Activated CD8-positive, alpha-beta T cell treated with anti-CD3 and anti-CD28 coated beads, Interleukin-2, amount 10 ng/mL, durations not matched to agents 7 days and 5 days (primary cell): ENCODE measurements at regions not wholly inside any gene's neighbourhood (a gene's known extent, or its start where the extent isn't known, plus 50 kb on each side); places are given as distances from the start of the nearest gene placed in this dataset.

Source experiments
- ATAC-seq: fragments of 150-1000 bp; cut with Tn5 transposase; one replicate; pipeline ENCODE4 v1.10.0; 2021; ENCODE audit warnings: moderate library complexity
- CTCF ChIA-PET: fragments of 350-600 bp; sonication (Branson Sonifier 250); formaldehyde crosslinking; loops from one replicate; lab custom pipeline; 2021; ENCODE audit warnings: antibody characterized with exemption; lab: Charles Lee
- POLR2A ChIA-PET: fragments of 350-600 bp; sonication (Branson Sonifier 250); formaldehyde crosslinking; loops from one replicate; lab custom pipeline; 2021; ENCODE audit warnings: antibody characterized with exemption; lab: Charles Lee
- DNase-seq: peaks from one replicate; pipeline ENCODE4 v3.0.0-alpha.2; 2020
- H3K27ac Mint-ChIP-seq: one replicate; pipeline ENCODE4 v1.8.0; 2021; ENCODE audit warnings: mild to moderate bottlenecking, mixed read lengths
- H3K27me3 Mint-ChIP-seq: one replicate; pipeline ENCODE4 v1.8.0; 2021; ENCODE audit warnings: low read depth, mixed read lengths
- H3K36me3 Mint-ChIP-seq: one replicate; pipeline ENCODE4 v1.8.0; 2021; ENCODE audit warnings: low read depth, mixed read lengths
- H3K4me1 Mint-ChIP-seq: one replicate; pipeline ENCODE4 v1.8.0; 2021; ENCODE audit warnings: low read depth, mixed read lengths
- H3K4me3 Mint-ChIP-seq: one replicate; pipeline ENCODE4 v1.8.0; 2021; ENCODE audit warnings: mild to moderate bottlenecking, mixed read lengths
- H3K9me3 Mint-ChIP-seq: one replicate; pipeline ENCODE4 v1.8.0; 2022; ENCODE audit warnings: mixed read lengths; ENCODE audit not compliant: insufficient read depth

DNA sequence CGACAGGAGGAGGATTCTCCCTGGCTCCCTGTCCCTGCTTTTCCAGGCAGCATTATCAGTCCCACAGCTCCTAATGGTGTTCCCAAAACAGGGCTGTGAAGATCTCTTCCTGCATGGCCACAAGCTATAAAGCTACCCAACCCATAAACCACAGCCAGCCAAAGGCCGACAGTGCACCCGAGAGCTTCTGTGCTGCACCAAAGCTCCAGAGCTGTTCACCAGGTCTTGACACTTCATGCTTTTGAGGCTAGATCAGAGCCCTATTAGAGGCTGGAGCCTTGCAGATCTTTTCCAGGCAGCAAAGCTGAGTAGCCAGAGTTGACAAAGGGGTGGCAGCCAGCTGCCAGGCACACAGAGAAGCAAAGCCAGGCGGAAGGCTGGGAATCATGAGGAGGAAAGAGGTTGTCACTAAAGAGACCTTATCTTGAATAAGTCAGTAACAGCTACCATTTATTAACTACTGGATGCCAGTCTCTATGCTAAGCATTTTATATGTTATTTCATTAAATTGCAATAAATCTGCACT is 180.4 kb downstream of the KATNAL1 start:
- ATAC-seq (no peak), DNase-seq (no peak)
- no peak overlapping the region for H3K27ac Mint-ChIP-seq
- ChIA-PET POLR2A (no interaction called here), CTCF (interaction anchor here (1.2 to 3.7 kb wide), 5 partner anchors 12 to 426 kb away, joined by 3 to 21 read pairs (median 6); no protein-coding TSS in a partner anchor)
- peaks cover 6% of the 10 kb centered on the region for H3K4me1 Mint-ChIP-seq
- H3K9me3 Mint-ChIP-seq, result no peaks in the 10 kb centered on the region
- H3K4me3 Mint-ChIP-seq, result no peak overlapping the region
- no peaks in the 10 kb centered on the region for H3K36me3 Mint-ChIP-seq
- no peaks in the 10 kb centered on the region for H3K27me3 Mint-ChIP-seq

GRCh38 chr13:30125422-30126073 is 181.8 kb downstream of the KATNAL1 start:
- H3K9me3 Mint-ChIP-seq, result no peaks in the 10 kb centered on the region
- no peak overlapping the region for H3K27ac Mint-ChIP-seq
- ATAC-seq, result no peak
- CTCF ChIA-PET, result interaction anchor here (1.2 to 3.7 kb wide), 4 partner anchors 11 to 427 kb away, joined by 3 to 21 read pairs (median 12); no protein-coding TSS in a partner anchor
- H3K36me3 Mint-ChIP-seq, result no peaks in the 10 kb centered on the region
- H3K27me3 Mint-ChIP-seq, result no peaks in the 10 kb centered on the region
- POLR2A ChIA-PET, result interaction anchor here (0.6 kb wide), 1 partner anchor 1311 kb away, joined by 3 read pairs; no protein-coding TSS in a partner anchor
- no peak for DNase-seq
- peaks cover 21% of the 10 kb centered on the region for H3K4me1 Mint-ChIP-seq
- no peak overlapping the region for H3K4me3 Mint-ChIP-seq

DNA sequence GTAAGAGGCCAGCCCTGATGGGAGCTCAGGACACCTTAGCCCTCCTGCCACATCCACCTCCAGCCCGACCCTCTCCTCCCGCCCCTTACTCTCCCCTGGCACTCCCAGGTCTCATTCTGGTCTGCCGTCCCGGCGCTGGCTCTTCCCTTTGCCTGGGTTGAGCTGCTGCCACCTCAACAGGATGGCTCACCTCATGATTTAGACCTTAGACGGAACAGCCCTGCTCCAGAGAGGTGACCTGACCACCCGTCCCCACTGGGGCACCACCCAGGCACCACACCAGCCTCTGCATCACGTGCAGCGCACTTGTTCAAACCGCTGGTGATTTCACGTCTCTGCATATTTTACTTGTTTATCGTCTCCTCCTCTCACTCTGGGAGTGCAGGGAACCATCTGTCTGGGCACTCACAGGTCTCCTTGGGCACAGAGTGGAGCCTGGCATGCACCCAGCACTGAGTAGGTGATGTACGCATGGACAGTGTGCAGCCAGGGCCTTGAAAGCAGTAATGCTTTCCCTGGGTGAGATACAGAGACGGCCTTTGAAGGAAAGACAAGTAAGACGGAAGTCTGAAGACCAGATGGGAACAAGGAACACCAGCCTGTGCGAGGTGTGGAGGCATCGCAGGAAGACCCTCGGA is 183.1 kb downstream of the KATNAL1 start:
- no peaks in the 10 kb centered on the region for H3K36me3 Mint-ChIP-seq
- DNase-seq (no peak), ATAC-seq (no peak)
- ChIA-PET POLR2A (no interaction called here), CTCF (interaction anchor here (2.5 to 5.8 kb wide), 2 partner anchors 8 to 10 kb away, joined by 8 to 71 read pairs; no protein-coding TSS in a partner anchor)
- no peaks in the 10 kb centered on the region for H3K9me3 Mint-ChIP-seq
- H3K27me3 Mint-ChIP-seq, result no peaks in the 10 kb centered on the region
- peaks cover 34% of the 10 kb centered on the region for H3K4me1 Mint-ChIP-seq
- H3K4me3 Mint-ChIP-seq, result no peak overlapping the region
- H3K27ac Mint-ChIP-seq, result no peak overlapping the region

- no peak for DNase-seq
- Mint-ChIP-seq H3K4me1 (peaks cover 39% of the 10 kb centered on the region), H3K4me3 (no peak overlapping the region), H3K36me3 (no peaks in the 10 kb centered on the region), H3K27me3 (no peaks in the 10 kb centered on the region), H3K27ac (no peak overlapping the region), H3K9me3 (no peaks in the 10 kb centered on the region)
- ChIA-PET CTCF (interaction anchor here (0.9 to 5.8 kb wide), 3 partner anchors 8 to 13 kb away, joined by 3 to 71 read pairs (median 8); no protein-coding TSS in a partner anchor), POLR2A (no interaction called here)
- no peak for ATAC-seq
These were observed 183.8 kb downstream of the KATNAL1 start for GRCh38 chr13:30123575-30123974.

DNA sequence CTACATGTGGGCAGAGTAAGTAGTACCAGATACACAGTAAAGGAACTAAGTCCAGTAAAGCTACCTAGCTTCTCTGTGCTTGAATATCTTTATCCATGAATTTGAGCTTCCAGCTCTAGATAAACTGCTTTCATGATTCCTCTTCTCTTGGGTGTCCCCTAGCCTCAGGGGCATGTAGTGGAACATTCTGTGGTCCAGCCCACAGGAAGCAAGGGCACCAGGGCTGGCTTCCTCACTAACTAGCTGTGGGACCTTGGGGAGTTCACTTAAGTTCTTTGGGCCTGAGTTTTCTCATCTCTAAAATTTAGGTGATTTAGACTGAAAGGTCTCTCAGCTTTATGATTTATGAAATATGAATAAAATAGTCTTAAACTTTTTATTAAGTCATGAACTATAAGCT is 185.7 kb downstream of the KATNAL1 start:
- Mint-ChIP-seq H3K4me1 (peaks cover 44% of the 10 kb centered on the region), H3K4me3 (no peak overlapping the region), H3K27me3 (no peaks in the 10 kb centered on the region), H3K27ac (no peak overlapping the region), H3K9me3 (no peaks in the 10 kb centered on the region), H3K36me3 (no peaks in the 10 kb centered on the region)
- ATAC-seq (peak; percentile 62), DNase-seq (peak; percentile 48)
- ChIA-PET POLR2A (interaction anchor here (0.6 to 1.1 kb wide), 2 partner anchors 13 to 27 kb away, joined by 3 read pairs; no protein-coding TSS in a partner anchor), CTCF (interaction anchor here (1.2 to 5.8 kb wide), 7 partner anchors 9 to 350 kb away, joined by 3 to 71 read pairs (median 6); no protein-coding TSS in a partner anchor)

DNA sequence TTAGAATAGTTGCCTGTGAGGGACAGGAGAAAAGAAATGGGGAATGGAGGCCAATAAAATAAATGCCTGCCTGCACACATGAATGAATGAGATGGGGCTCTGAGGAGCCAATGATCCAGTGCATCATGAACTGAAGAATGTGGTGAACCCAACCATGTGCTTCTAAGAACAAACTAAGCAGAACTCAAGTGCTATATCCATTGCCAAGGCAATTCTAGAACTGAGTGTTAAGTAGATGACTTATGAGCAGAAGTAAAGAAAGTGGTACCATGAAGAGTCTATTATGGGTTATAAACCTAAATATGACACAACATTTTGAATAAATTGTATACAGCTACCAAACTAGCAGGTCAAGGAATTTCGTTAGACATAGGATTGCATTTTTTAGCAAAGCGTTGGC is 186.1 kb downstream of the KATNAL1 start:
- no peak overlapping the region for H3K4me3 Mint-ChIP-seq
- H3K4me1 Mint-ChIP-seq, result peaks cover 44% of the 10 kb centered on the region
- no peak for ATAC-seq
- no peak for DNase-seq
- H3K9me3 Mint-ChIP-seq, result no peaks in the 10 kb centered on the region
- no peaks in the 10 kb centered on the region for H3K36me3 Mint-ChIP-seq
- H3K27me3 Mint-ChIP-seq, result peaks cover under 1% of the 10 kb centered on the region
- CTCF ChIA-PET, result interaction anchor here (1.2 to 5.8 kb wide), 7 partner anchors 9 to 350 kb away, joined by 3 to 71 read pairs (median 6); no protein-coding TSS in a partner anchor
- no peak overlapping the region for H3K27ac Mint-ChIP-seq
- POLR2A ChIA-PET, result interaction anchor here (0.6 to 1.1 kb wide), 2 partner anchors 13 to 27 kb away, joined by 3 read pairs; no protein-coding TSS in a partner anchor

DNA sequence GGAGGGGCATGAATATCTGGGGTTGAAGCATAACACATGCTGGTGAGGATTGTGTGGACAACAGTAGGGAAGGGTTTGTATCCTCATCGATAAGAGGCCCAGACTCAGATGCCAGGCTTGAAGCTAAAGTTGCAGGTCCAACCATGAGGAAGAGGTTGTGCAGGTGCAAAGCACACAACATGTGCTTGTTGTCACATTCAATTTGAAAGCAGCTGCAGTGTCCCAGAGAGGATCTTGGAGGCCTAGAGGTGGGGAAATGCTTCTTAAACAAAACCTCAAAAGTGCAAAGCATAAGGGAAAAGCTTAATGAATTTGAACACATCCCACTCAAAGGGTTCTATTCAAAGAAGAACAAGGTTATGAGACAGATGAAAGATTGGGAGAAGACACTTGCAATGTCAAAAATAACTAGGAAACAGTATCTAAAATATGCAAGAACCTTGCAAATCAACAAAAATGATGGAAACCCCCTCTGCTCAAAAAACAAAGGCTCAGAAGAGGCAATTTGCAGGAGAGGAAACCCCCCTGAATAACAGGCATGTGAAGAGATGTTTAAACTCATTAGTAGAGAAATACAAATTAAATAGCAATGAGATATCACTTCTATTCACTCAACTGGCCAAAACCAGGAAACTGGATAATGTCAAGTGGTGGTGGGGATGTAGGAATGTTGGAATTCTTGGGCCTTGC is 187.1 kb downstream of the KATNAL1 start:
- ChIA-PET CTCF (interaction anchor here (1.1 to 5.8 kb wide), 6 partner anchors 12 to 349 kb away, joined by 3 to 71 read pairs (median 5); partner anchors contain the start of gene UBL3), POLR2A (interaction anchor here (1.0 kb wide), 1 partner anchor 498 kb away, joined by 3 read pairs; the partner anchor contains the start of gene USPL1)
- DNase-seq, result no peak
- no peak overlapping the region for H3K4me3 Mint-ChIP-seq
- ATAC-seq, result no peak
- H3K9me3 Mint-ChIP-seq, result no peaks in the 10 kb centered on the region
- peak overlapping the region; percentile 59 for H3K27ac Mint-ChIP-seq
- no peaks in the 10 kb centered on the region for H3K36me3 Mint-ChIP-seq
- H3K27me3 Mint-ChIP-seq, result peaks cover 3% of the 10 kb centered on the region
- H3K4me1 Mint-ChIP-seq, result peaks cover 44% of the 10 kb centered on the region

DNA sequence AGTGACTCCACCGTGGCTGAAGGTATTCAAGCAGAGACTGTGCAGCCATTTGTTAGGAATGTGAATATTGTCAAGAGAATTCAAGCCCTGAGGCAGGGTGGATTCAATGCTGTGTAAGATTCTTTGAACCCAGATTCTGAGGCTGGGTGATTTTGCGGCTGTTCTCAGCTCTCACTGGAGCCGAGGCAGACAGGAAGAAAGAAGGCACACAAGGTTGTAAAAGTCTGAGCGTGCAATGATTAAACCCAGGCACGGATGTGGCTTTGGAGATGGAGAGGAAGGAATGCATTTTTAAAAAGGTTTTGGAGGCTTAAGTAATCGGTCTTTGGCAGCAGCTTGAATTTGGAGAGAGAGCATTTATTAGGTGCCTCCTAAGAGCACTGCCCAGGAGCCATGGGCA is 187.9 kb downstream of the KATNAL1 start:
- Mint-ChIP-seq H3K4me3 (peak overlapping the region; percentile 26), H3K9me3 (no peaks in the 10 kb centered on the region), H3K27me3 (peaks cover 3% of the 10 kb centered on the region), H3K27ac (peak overlapping the region; percentile 59), H3K36me3 (no peaks in the 10 kb centered on the region), H3K4me1 (peaks cover 48% of the 10 kb centered on the region)
- ATAC-seq (peak; percentile 35), DNase-seq (peak; percentile 70)
- ChIA-PET POLR2A (interaction anchor here (0.6 to 1.0 kb wide), 3 partner anchors 85 to 499 kb away, joined by 3 to 4 read pairs (median 3); partner anchors contain the start of genes HMGB1 and USPL1), CTCF (interaction anchor here (0.8 to 5.8 kb wide), 6 partner anchors 12 to 349 kb away, joined by 3 to 71 read pairs (median 5); partner anchors contain the start of gene UBL3)

- CTCF ChIA-PET, result interaction anchor here (1.1 to 9.9 kb wide), 10 partner anchors 17 to 354 kb away, joined by 4 to 271 read pairs (median 45); partner anchors contain the start of genes KATNAL1 and UBL3
- H3K27ac Mint-ChIP-seq, result no peak overlapping the region
- no peak overlapping the region for H3K4me3 Mint-ChIP-seq
- H3K4me1 Mint-ChIP-seq, result peaks cover 55% of the 10 kb centered on the region
- no peak for ATAC-seq
- peaks cover 8% of the 10 kb centered on the region for H3K27me3 Mint-ChIP-seq
- no peaks in the 10 kb centered on the region for H3K9me3 Mint-ChIP-seq
- POLR2A ChIA-PET, result interaction anchor here (1.2 kb wide), 1 partner anchor 16 kb away, joined by 3 read pairs; no protein-coding TSS in a partner anchor
- H3K36me3 Mint-ChIP-seq, result no peaks in the 10 kb centered on the region
- DNase-seq, result no peak
These were observed 191.0 kb downstream of the KATNAL1 start for GRCh38 chr13:30116379-30116778.

- Mint-ChIP-seq H3K4me3 (peak overlapping the region; percentile 70), H3K9me3 (no peaks in the 10 kb centered on the region), H3K27me3 (peaks cover 8% of the 10 kb centered on the region), H3K4me1 (peaks cover 43% of the 10 kb centered on the region), H3K36me3 (no peaks in the 10 kb centered on the region), H3K27ac (no peak overlapping the region)
- ATAC-seq (peak; percentile 1), DNase-seq (no peak)
- CTCF ChIA-PET, result interaction anchor here (0.6 to 9.9 kb wide), 64 partner anchors 8 to 608 kb away, joined by 3 to 271 read pairs (median 4); partner anchors contain the start of genes KATNAL1 and UBL3
- POLR2A ChIA-PET, result interaction anchor here (0.8 to 2.5 kb wide), 2 partner anchors 266 to 340 kb away, joined by 3 to 10 read pairs; partner anchors contain the start of gene UBL3
These were observed 192.1 kb downstream of the KATNAL1 start for GRCh38 chr13:30115257-30115600.
